ENCODE measurements at regions not wholly inside any gene's neighbourhood (a gene's known extent, or its start where the extent isn't known, plus 50 kb on each side); places are given as distances from the start of the nearest gene placed in this dataset.
"Not testable (repeated sequence)": the region's sequence is repeated elsewhere in the genome, so short reads cannot be mapped to it uniquely, and the experiment has no call there.

DNA sequence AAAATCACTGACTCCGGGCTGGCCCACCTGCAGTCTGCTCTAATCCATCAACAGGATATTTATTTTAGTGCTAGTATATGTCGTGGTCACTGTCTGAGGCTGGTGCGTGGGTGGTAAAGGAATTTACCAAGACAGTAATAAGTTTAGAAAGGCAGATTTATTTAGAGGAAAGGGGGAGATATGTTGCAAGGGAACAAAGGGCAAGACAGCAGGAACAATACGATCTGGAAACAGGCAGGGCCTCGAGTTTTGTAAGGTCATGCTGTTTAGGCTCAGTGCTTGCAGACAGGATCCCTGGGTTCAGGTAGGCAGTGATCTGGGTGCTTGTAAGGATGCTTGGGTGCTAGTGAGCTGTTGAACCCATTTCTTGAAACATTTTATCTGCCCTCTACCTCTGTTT, 748.2 kb upstream of the SLITRK5 start:
- Histone ChIP-seq H3K79me2 (ENCODE audit: low read depth) (no peaks in the 10 kb centered on the region), H3K4me3 (no peak overlapping the region), H3K27me3 (no peaks in the 10 kb centered on the region), H3F3A (ENCODE audit: low read depth) (no peaks in the 10 kb centered on the region), H4K20me1 (ENCODE audit: low read depth) (no peaks in the 10 kb centered on the region), H2AFZ (replicated peaks) (no peak overlapping the region), H3K9ac (no peak overlapping the region), H3K4me2 (no peak overlapping the region), H3K9me3 (ENCODE audit: low read depth) (no peaks in the 10 kb centered on the region), H3K36me3 (no peaks in the 10 kb centered on the region), H3K27ac (no peak overlapping the region), H3K4me1 (no peaks in the 10 kb centered on the region)
- TF ChIP-seq EZH2 (IDR thresholded peaks at IDR 0.05) (no peak), EZH2phosphoT487 (IDR thresholded peaks at IDR 0.05) (no peak)
- TF ChIP-seq, protein P1, sequence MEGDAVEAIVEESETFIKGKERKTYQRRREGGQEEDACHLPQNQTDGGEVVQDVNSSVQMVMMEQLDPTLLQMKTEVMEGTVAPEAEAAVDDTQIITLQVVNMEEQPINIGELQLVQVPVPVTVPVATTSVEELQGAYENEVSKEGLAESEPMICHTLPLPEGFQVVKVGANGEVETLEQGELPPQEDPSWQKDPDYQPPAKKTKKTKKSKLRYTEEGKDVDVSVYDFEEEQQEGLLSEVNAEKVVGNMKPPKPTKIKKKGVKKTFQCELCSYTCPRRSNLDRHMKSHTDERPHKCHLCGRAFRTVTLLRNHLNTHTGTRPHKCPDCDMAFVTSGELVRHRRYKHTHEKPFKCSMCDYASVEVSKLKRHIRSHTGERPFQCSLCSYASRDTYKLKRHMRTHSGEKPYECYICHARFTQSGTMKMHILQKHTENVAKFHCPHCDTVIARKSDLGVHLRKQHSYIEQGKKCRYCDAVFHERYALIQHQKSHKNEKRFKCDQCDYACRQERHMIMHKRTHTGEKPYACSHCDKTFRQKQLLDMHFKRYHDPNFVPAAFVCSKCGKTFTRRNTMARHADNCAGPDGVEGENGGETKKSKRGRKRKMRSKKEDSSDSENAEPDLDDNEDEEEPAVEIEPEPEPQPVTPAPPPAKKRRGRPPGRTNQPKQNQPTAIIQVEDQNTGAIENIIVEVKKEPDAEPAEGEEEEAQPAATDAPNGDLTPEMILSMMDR (IDR thresholded peaks at IDR 0.05), result no peak
- DNase-seq (ENCODE audit: low spot score), result no peak
- no peak overlapping the region for H3K27ac Mint-ChIP-seq
- peaks cover 2% of the 10 kb centered on the region for H3K4me1 Mint-ChIP-seq
- peaks cover 33% of the 10 kb centered on the region for H3K9me3 Mint-ChIP-seq
- peaks cover 12% of the 10 kb centered on the region for H3K36me3 Mint-ChIP-seq
- H3K4me3 Mint-ChIP-seq, result no peak overlapping the region
- no peaks in the 10 kb centered on the region for H3K27me3 Mint-ChIP-seq (ENCODE audit: insufficient read depth, low read depth)

DNA sequence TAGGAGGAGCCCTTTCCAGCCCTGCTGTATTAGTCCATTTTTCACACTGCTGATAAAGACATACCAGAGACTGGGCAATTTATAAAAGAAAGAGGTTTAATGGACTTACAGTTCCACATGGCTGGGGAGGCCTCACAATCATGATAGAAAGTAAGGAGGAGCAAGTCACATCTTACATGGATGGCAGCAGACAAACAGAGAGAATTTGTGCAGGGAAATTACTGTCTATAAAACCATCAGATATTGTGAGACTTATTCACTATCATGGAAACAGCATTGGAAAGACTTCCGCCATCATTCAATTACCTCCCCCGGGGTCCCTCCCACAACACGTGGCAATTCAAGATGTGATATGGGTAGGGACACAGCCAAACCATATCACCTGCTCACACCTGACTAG, 744.3 kb upstream of the SLITRK5 start:
- DNase-seq (ENCODE audit: low spot score); H3K27ac Mint-ChIP-seq; H3K79me2 ChIP-seq (ENCODE audit: low read depth); H3K4me2 ChIP-seq; H3K9me3 ChIP-seq (ENCODE audit: low read depth); H3K4me3 Mint-ChIP-seq; H3K36me3 ChIP-seq; H3K27me3 Mint-ChIP-seq (ENCODE audit: insufficient read depth, low read depth); H3K4me3 ChIP-seq; H3K27me3 ChIP-seq; H3K4me1 Mint-ChIP-seq; H3K27ac ChIP-seq; H3F3A ChIP-seq (ENCODE audit: low read depth); H2AFZ ChIP-seq (replicated peaks); H3K4me1 ChIP-seq; H4K20me1 ChIP-seq (ENCODE audit: low read depth); H3K9ac ChIP-seq: not testable (repeated sequence)
- peaks cover 12% of the 10 kb centered on the region for H3K36me3 Mint-ChIP-seq
- H3K9me3 Mint-ChIP-seq, result peaks cover 30% of the 10 kb centered on the region

DNA sequence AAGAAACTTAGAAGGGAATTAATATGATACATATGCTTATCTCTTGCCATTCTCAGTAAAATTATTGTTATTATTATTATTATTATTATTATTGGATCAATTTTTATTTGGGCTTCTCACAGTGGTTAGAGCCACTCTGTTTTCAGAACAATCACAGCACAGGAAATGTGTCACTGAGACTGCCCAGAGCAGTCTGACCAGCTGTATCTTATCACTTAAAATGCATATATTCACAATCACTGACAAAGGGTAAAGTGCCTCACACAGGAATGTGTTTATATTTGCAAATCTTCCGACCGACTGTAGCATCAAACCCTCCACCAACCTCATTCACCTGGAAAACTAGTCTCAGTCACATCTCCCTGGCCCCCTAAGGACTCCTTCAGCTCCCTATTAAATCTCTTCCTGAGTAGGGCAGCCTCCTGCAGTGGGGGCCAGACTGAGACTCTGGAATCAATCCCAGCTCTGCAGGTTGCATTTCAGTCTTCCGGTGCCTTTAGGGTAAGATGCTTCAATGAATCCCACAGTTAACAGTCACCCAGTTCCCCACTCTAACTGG, 738.3 kb upstream of the SLITRK5 start:
- H3K4me3 Mint-ChIP-seq, result peak overlapping the region; percentile 72
- Histone ChIP-seq H3K36me3 (no peaks in the 10 kb centered on the region), H3K27me3 (no peaks in the 10 kb centered on the region), H4K20me1 (ENCODE audit: low read depth) (no peaks in the 10 kb centered on the region), H2AFZ (replicated peaks) (no peak overlapping the region), H3K9me3 (ENCODE audit: low read depth) (no peaks in the 10 kb centered on the region), H3F3A (ENCODE audit: low read depth) (peaks cover 11% of the 10 kb centered on the region), H3K4me2 (peak overlapping the region; percentile 1), H3K4me1 (peaks cover 15% of the 10 kb centered on the region), H3K4me3 (no peak overlapping the region), H3K27ac (no peak overlapping the region), H3K79me2 (ENCODE audit: low read depth) (no peaks in the 10 kb centered on the region), H3K9ac (no peak overlapping the region)
- TF ChIP-seq, protein P1 (IDR thresholded peaks at IDR 0.05), result no peak
- no peak for TF ChIP-seq EZH2phosphoT487 (IDR thresholded peaks at IDR 0.05)
- TF ChIP-seq EZH2 (IDR thresholded peaks at IDR 0.05), result no peak
- H3K27me3 Mint-ChIP-seq (ENCODE audit: insufficient read depth, low read depth), result no peaks in the 10 kb centered on the region
- peaks cover 29% of the 10 kb centered on the region for H3K4me1 Mint-ChIP-seq
- H3K27ac Mint-ChIP-seq, result peak overlapping the region; percentile 96
- H3K36me3 Mint-ChIP-seq, result peaks cover 11% of the 10 kb centered on the region
- H3K9me3 Mint-ChIP-seq, result peaks cover under 1% of the 10 kb centered on the region
- DNase-seq (ENCODE audit: low spot score), result peak; percentile 56

DNA sequence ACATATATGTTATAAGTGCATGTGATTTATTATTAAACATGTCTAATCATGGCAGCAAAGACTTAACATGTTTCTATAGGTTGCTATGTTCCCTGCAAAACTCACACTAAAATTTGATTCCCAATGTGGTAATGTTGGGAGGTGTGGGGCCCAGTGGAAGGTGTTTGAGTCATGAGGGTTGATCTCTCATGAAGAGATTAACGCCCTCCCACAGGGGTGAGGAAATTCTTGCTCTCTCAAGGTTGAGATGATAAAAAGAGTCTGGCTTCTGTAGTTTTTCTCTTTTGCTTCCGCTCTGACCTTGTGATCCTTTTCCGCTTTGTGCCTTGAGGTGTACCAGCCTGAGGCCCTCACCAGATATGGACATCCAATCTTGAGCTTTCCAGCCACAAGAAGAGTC, 737.5 kb upstream of the SLITRK5 start:
- peak overlapping the region; percentile 84 for H3K27ac Mint-ChIP-seq
- Histone ChIP-seq H4K20me1 (ENCODE audit: low read depth) (no peaks in the 10 kb centered on the region), H3K27me3 (no peaks in the 10 kb centered on the region), H3K4me2 (no peak overlapping the region), H3K9me3 (ENCODE audit: low read depth) (no peaks in the 10 kb centered on the region), H3F3A (ENCODE audit: low read depth) (peaks cover 11% of the 10 kb centered on the region), H3K9ac (no peak overlapping the region), H2AFZ (replicated peaks) (no peak overlapping the region), H3K4me1 (peaks cover 15% of the 10 kb centered on the region), H3K79me2 (ENCODE audit: low read depth) (no peaks in the 10 kb centered on the region), H3K4me3 (no peak overlapping the region), H3K27ac (no peak overlapping the region), H3K36me3 (no peaks in the 10 kb centered on the region)
- peaks cover 29% of the 10 kb centered on the region for H3K4me1 Mint-ChIP-seq
- no peak overlapping the region for H3K4me3 Mint-ChIP-seq
- no peaks in the 10 kb centered on the region for H3K27me3 Mint-ChIP-seq (ENCODE audit: insufficient read depth, low read depth)
- peak; percentile 26 for DNase-seq (ENCODE audit: low spot score)
- peaks cover 11% of the 10 kb centered on the region for H3K36me3 Mint-ChIP-seq
- TF ChIP-seq, protein P1 (IDR thresholded peaks at IDR 0.05), result no peak
- TF ChIP-seq EZH2phosphoT487 (IDR thresholded peaks at IDR 0.05) (no peak), EZH2 (IDR thresholded peaks at IDR 0.05) (no peak)
- H3K9me3 Mint-ChIP-seq, result peaks cover 2% of the 10 kb centered on the region

Data from neural progenitor cell (in vitro differentiated cells).